ENCODE measurements at regions not wholly inside any gene's neighbourhood (a gene's known extent, or its start where the extent isn't known, plus 50 kb on each side); places are given as distances from the start of the nearest gene placed in this dataset. TPM values are rescaled to one million over a fixed set of nuclear protein-coding genes. Genes with fewer than 3 reads are reported as not detected.

GRCh38 chr6:155510879-155511278 lies 55.2 kb upstream of the NOX3 start:
- Histone ChIP-seq H3K27ac (no peak overlapping the region), H3K4me3 (no peak overlapping the region), H3K36me3 (replicated peaks in 1 of 2; ENCODE audit: insufficient read depth in 1 of 2, low read depth in 2 of 2) (no peaks in the 10 kb centered on the region), H3K27me3 (no peaks in the 10 kb centered on the region), H3K9me3 (no peaks in the 10 kb centered on the region), H3K4me1 (no peaks in the 10 kb centered on the region)
- no peak for TF ChIP-seq POLR2A (IDR thresholded peaks at IDR 0.05)
- TF ChIP-seq, protein P1, sequence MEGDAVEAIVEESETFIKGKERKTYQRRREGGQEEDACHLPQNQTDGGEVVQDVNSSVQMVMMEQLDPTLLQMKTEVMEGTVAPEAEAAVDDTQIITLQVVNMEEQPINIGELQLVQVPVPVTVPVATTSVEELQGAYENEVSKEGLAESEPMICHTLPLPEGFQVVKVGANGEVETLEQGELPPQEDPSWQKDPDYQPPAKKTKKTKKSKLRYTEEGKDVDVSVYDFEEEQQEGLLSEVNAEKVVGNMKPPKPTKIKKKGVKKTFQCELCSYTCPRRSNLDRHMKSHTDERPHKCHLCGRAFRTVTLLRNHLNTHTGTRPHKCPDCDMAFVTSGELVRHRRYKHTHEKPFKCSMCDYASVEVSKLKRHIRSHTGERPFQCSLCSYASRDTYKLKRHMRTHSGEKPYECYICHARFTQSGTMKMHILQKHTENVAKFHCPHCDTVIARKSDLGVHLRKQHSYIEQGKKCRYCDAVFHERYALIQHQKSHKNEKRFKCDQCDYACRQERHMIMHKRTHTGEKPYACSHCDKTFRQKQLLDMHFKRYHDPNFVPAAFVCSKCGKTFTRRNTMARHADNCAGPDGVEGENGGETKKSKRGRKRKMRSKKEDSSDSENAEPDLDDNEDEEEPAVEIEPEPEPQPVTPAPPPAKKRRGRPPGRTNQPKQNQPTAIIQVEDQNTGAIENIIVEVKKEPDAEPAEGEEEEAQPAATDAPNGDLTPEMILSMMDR (IDR thresholded peaks at IDR 0.05): no peak
- intact Hi-C loops (cut with DNase I): no loop called here
- no peak for DNase-seq
- ATAC-seq: no peak
- 39 to 78% methylated on average over 1 of the region's 1 CpG for WGBS, 2 donors

DNA sequence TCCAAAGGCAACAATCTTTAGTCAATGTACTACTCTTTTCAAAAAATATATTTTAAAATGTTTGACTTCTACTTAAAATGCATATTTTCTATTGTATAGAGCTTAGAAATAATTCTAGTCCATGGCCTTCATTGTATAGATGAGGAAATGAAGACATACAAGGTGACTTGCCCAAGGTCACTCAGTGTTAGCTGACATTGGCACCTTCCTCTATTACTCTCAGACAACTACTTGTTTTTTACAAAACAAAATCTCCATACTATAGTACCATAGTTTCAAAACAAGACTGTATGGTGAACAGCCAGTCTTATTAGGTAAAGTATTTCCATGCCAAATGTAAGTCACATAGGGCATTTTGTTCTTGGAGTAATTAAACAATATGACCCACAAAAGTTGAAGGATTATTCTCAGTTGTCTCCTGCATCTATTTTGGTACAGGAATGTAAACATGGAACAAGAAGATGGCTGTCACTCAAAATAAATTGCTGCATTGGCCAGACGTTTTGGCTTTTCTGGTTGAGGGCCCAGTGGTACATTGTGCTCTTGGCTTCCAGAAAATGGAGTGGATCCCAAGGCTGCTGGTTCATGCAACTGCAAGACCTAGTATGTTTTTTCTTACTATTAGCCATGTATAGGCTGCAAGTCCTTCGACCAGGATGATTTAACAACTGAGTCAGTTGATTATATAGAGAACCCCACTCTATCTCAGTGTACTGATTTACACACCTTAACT lies 54.3 kb upstream of the NOX3 start:
- intact Hi-C loops (cut with DNase I): no loop called here
- DNase-seq (no peak), ATAC-seq (no peak)
- Histone ChIP-seq H3K9me3 (no peaks in the 10 kb centered on the region), H3K27ac (no peak overlapping the region), H3K27me3 (no peaks in the 10 kb centered on the region), H3K4me3 (no peak overlapping the region), H3K4me1 (no peaks in the 10 kb centered on the region), H3K36me3 (replicated peaks in 1 of 2; ENCODE audit: insufficient read depth in 1 of 2, low read depth in 2 of 2) (no peaks in the 10 kb centered on the region)
- 40 to 59% methylated on average over 2 of the region's 2 CpGs for WGBS, 2 donors
- TF ChIP-seq, protein P1 (IDR thresholded peaks at IDR 0.05): no peak
- TF ChIP-seq POLR2A (IDR thresholded peaks at IDR 0.05): no peak

DNA sequence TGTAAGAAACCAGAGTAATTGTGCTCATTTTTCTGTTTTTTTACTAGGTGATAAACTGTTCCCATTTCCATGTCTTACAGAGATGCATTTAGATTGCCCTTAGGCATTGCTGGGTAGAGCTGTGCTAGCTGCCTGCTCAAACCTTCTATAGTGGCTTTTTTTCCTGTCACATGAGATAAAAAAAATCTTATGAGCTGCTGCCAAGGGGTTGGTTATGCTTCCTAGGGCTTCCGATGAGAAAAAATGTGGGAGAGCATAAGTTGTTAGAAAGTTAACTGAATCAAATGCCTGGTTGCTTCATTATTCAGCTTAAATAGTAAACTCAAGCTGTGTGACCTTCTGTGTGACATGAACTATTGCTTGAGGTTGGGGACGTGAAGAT lies 50.0 kb upstream of the NOX3 start:
- no peak for ATAC-seq
- Histone ChIP-seq H3K36me3 (replicated peaks in 1 of 2; ENCODE audit: insufficient read depth in 1 of 2, low read depth in 2 of 2) (no peaks in the 10 kb centered on the region), H3K4me1 (no peaks in the 10 kb centered on the region), H3K9me3 (no peaks in the 10 kb centered on the region), H3K27ac (no peak overlapping the region), H3K4me3 (no peak overlapping the region), H3K27me3 (no peaks in the 10 kb centered on the region)
- TF ChIP-seq, protein P1 (IDR thresholded peaks at IDR 0.05): no peak
- no peak for TF ChIP-seq POLR2A (IDR thresholded peaks at IDR 0.05)
- 17 to 22% methylated on average over 2 of the region's 2 CpGs for WGBS, 2 donors
- DNase-seq: no peak
- intact Hi-C loops (cut with DNase I): no loop called here

MicroRNAs in the stretch of these regions (microRNA counts, 767-probe panel; counts per million panel counts)
- 0 to 736 counts per million in 2 donors for microRNA hsa-miR-1202

Small RNA genes lying in the stretch of these regions (microRNA-seq; reads per million reads assigned to microRNA genes)
- gene MIR1202 (ENCODE audit: borderline number of aligned reads in 2 of 2, borderline replicate concordance in 2 of 2): 0 reads per million in 2 donors

Small RNA genes lying in the stretch of these regions (small RNA-seq; reads per million reads assigned to genes)
- not detected for gene MIR1202
- not detected for gene RNU7-152P
- gene SNORD28B: not detected

All from body of pancreas (tissue), 4 donors.